B cell (primary cell): ENCODE measurements at regions not wholly inside any gene's neighbourhood (a gene's known extent, or its start where the extent isn't known, plus 50 kb on each side); places are given as distances from the start of the nearest gene placed in this dataset.

ENCODE experiments used
- CTCF ChIP-seq: fragments of 200-600 bp; IDR thresholded peaks from one replicate; pipeline ENCODE4 v1.8.0; 2022; ENCODE audit warnings: antibody characterized with exemption, mild to moderate bottlenecking
- EZH2 ChIP-seq: IDR thresholded peaks from 2 replicates; pipeline ENCODE4 v1.6.1; 2012; ENCODE audit warnings: borderline replicate concordance, low read depth, mild to moderate bottlenecking, moderate library complexity, low read length; ENCODE audit not compliant: insufficient read depth, poor library complexity, severe bottlenecking

DNA sequence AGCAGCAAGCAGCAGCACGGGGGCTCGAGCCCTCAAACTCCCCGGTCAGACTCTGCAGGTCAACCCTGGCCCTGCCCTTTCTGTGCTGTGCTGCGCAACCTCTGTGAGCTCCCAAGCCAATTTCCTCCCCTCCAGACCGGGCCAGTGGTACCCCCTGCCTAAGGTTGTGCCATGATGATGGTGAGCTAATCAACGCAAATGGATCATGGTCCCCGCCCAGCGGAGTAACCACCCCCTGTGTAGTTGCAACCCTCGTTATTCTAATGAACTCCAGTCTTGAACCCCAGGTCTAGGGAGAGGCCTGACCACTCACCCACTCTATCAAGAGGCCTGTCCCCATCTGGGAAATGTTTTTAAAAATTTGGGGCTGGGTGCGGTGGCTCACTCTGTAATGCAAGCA, 201.8 kb upstream of the FOXF1 start:
- no peak for TF ChIP-seq EZH2
- TF ChIP-seq CTCF = no peak
